Panc1 (cell line): ENCODE measurements at regions not wholly inside any gene's neighbourhood (a gene's known extent, or its start where the extent isn't known, plus 50 kb on each side); places are given as distances from the start of the nearest gene placed in this dataset.
A peak's percentile ranks its signal among the peaks of the same experiment; 100 is the strongest.

Source experiments
- POLR2AphosphoS5 ChIP-seq: IDR thresholded peaks from 2 replicates; pipeline ENCODE4 v1.6.1; 2012; ENCODE audit warnings: mild to moderate bottlenecking, low read depth, low read length, moderate library complexity
- SIN3A ChIP-seq: IDR thresholded peaks from 2 replicates; pipeline ENCODE4 v1.6.1; 2012; ENCODE audit warnings: low read depth, mild to moderate bottlenecking, low read length, moderate library complexity, borderline replicate concordance; ENCODE audit not compliant: insufficient read depth
- TCF7L2 ChIP-seq: IDR thresholded peaks from 2 replicates; pipeline ENCODE4 v1.6.1; 2011; ENCODE audit warnings: mild to moderate bottlenecking, low read depth, low read length, inconsistent platforms
- TF ChIP-seq, protein P1 (sequence below): fragments of 450-650 bp; IDR thresholded peaks from 2 replicates; pipeline ENCODE4 v1.5.1; 2017; ENCODE audit warnings: mild to moderate bottlenecking

DNA sequence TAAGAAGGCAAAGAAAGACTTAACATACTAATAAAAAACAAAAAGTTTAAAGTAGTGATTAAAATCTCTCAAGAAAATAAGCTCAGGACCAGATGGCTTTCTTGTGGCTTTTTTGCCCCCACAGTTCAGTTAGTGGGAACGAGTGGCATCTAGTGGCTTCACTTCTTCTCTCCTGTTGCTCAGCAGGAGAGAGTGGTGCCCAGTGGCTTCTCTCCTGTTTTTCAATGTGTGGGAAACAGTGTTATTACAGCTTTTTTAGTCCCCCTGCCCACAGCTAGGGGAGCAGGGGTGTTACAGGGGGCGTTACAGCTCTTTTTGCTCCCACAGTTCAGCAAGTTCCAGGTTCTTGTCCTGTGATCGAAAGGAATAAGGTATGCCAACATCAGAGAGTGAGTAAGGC, 135.2 kb downstream of the RERGL start:
- TF ChIP-seq, protein P1, sequence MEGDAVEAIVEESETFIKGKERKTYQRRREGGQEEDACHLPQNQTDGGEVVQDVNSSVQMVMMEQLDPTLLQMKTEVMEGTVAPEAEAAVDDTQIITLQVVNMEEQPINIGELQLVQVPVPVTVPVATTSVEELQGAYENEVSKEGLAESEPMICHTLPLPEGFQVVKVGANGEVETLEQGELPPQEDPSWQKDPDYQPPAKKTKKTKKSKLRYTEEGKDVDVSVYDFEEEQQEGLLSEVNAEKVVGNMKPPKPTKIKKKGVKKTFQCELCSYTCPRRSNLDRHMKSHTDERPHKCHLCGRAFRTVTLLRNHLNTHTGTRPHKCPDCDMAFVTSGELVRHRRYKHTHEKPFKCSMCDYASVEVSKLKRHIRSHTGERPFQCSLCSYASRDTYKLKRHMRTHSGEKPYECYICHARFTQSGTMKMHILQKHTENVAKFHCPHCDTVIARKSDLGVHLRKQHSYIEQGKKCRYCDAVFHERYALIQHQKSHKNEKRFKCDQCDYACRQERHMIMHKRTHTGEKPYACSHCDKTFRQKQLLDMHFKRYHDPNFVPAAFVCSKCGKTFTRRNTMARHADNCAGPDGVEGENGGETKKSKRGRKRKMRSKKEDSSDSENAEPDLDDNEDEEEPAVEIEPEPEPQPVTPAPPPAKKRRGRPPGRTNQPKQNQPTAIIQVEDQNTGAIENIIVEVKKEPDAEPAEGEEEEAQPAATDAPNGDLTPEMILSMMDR = peak; percentile 40
- TF ChIP-seq SIN3A (no peak), TCF7L2 (no peak), POLR2AphosphoS5 (no peak)
